ENCODE measurements at regions not wholly inside any gene's neighbourhood (a gene's known extent, or its start where the extent isn't known, plus 50 kb on each side); places are given as distances from the start of the nearest gene placed in this dataset.

DNA sequence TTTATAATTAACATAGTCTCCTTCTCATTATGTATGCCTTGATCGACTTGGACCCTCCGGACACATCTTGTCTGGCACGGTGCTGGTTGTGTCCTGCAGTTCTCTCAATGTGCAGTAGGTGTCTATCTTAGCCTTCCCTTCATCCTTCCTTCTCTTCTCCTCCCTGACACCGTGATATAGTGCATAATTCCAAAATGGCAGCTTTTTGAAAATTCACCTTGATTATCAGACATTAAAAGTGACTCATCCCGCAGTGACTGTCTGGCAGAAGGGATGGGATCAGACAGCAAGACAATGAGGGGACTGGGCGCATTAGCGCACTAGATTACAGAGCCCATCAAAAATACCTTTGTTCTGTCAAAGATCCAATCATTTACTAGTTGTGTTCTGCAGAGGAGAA lies 70.0 kb upstream of the PMFBP1 start (continued):
- TF ChIP-seq REST (IDR thresholded peaks at IDR 0.05; ENCODE audit: borderline replicate concordance) (peak; percentile 11; the same call in 1 of the 2 replicates), REST (CRISPR knock-in tag; IDR thresholded peaks at IDR 0.05; ENCODE audit: low read depth) (no peak), GATAD2A (IDR thresholded peaks at IDR 0.05) (no peak), POLR2H (tag; IDR thresholded peaks at IDR 0.05; ENCODE audit: low read depth) (no peak), L3MBTL2 (IDR thresholded peaks at IDR 0.05) (no peak)
- TF ChIP-seq, protein P1, sequence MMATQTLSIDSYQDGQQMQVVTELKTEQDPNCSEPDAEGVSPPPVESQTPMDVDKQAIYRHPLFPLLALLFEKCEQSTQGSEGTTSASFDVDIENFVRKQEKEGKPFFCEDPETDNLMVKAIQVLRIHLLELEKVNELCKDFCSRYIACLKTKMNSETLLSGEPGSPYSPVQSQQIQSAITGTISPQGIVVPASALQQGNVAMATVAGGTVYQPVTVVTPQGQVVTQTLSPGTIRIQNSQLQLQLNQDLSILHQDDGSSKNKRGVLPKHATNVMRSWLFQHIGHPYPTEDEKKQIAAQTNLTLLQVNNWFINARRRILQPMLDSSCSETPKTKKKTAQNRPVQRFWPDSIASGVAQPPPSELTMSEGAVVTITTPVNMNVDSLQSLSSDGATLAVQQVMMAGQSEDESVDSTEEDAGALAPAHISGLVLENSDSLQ (IDR thresholded peaks at IDR 0.05), result 0 out of 2 replicates have a peak, but pooled peaks have one; percentile 15
- TF ChIP-seq, protein P2, sequence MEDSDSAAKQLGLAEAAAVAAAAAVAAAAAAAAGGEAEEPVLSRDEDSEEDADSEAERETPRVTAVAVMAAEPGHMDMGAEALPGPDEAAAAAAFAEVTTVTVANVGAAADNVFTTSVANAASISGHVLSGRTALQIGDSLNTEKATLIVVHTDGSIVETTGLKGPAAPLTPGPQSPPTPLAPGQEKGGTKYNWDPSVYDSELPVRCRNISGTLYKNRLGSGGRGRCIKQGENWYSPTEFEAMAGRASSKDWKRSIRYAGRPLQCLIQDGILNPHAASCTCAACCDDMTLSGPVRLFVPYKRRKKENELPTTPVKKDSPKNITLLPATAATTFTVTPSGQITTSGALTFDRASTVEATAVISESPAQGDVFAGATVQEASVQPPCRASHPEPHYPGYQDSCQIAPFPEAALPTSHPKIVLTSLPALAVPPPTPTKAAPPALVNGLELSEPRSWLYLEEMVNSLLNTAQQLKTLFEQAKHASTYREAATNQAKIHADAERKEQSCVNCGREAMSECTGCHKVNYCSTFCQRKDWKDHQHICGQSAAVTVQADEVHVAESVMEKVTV (CRISPR knock-in tag; IDR thresholded peaks at IDR 0.05), result peak; percentile 49

All from K562 (cell line).